Activated naive CD4-positive, alpha-beta T cell treated with anti-CD3 and anti-CD28 coated beads for 36 hours (primary cell): ENCODE measurements at regions not wholly inside any gene's neighbourhood (a gene's known extent, or its start where the extent isn't known, plus 50 kb on each side); places are given as distances from the start of the nearest gene placed in this dataset.

Source experiments
- CTCF ChIA-PET: fragments of 350-600 bp; sonication (Branson Sonifier 250); formaldehyde crosslinking; loops from one replicate; lab custom pipeline; 2021; ENCODE audit warnings: antibody characterized with exemption; lab: Charles Lee
- DNase-seq: peaks from one replicate; pipeline ENCODE4 v3.0.0-alpha.2; 2020
- H3K27ac Mint-ChIP-seq: one replicate; pipeline ENCODE4 v1.8.0; 2021; ENCODE audit warnings: mild to moderate bottlenecking, mixed read lengths
- H3K27me3 Mint-ChIP-seq: one replicate; pipeline ENCODE4 v1.8.0; 2021; ENCODE audit warnings: low read depth, mixed read lengths
- H3K36me3 Mint-ChIP-seq: one replicate; pipeline ENCODE4 v1.8.0; 2021; ENCODE audit warnings: low read depth, mixed read lengths
- H3K4me1 Mint-ChIP-seq: one replicate; pipeline ENCODE4 v1.8.0; 2021; ENCODE audit warnings: low read depth, mixed read lengths
- H3K4me3 Mint-ChIP-seq: one replicate; pipeline ENCODE4 v1.8.0; 2021; ENCODE audit warnings: mild to moderate bottlenecking, moderate library complexity, mixed read lengths
- H3K9me3 Mint-ChIP-seq: one replicate; pipeline ENCODE4 v1.8.0; 2021; ENCODE audit warnings: mixed read lengths
- intact Hi-C: fragments of 100-400 bp; cut with micrococcal nuclease; formaldehyde crosslinking; loops from one replicate; pipeline ENCODE4 v1.15.1; 2023

DNA sequence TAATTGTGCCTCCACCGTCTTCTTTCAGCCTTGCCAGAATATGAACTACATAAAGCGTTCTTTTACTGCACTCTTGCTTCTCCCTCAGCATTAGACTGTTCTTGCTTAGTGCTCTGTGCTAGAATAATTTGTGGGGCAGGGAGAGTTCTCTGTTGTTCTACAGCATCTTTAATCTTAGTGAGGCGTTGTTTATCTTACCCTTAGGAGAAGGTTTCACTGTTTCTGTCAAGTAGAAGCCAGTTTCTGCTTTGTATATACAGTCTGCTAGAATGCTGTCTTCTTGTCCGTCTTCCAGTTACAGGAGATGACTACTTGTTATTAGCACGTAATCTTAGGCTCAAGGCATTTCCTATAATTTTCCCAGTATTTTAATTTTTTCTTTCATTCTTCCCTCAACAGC is 458.0 kb downstream of the FLRT2 start:
- no peak overlapping the region for H3K4me3 Mint-ChIP-seq
- H3K9me3 Mint-ChIP-seq: peaks cover 3% of the 10 kb centered on the region
- intact Hi-C loops: no loop called here
- H3K27ac Mint-ChIP-seq: no peak overlapping the region
- no peaks in the 10 kb centered on the region for H3K27me3 Mint-ChIP-seq
- peaks cover 6% of the 10 kb centered on the region for H3K36me3 Mint-ChIP-seq
- DNase-seq: no peak
- CTCF ChIA-PET: no interaction called here
- H3K4me1 Mint-ChIP-seq: no peaks in the 10 kb centered on the region

DNA sequence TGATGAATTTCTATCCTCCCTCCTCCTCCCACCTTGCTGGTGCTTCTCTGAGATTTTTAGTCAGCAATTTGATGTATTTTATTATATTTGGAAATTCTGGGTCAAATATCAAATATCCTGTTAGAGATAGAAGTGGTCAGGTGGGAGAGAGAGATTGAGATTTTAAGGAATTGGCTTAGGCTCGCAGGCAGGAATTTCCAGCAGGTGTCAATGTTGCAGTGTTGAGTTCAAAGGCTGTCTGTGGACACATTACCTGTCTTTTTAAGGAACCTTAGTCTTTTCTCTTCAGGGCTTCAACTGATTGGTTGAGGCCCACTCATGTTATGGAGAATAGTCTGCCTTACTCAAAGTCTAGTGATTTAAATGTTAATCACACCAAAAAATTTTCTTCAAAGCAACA is 457.3 kb downstream of the FLRT2 start:
- Mint-ChIP-seq H3K4me1 (no peaks in the 10 kb centered on the region), H3K4me3 (no peak overlapping the region), H3K36me3 (peaks cover 6% of the 10 kb centered on the region), H3K9me3 (peaks cover 3% of the 10 kb centered on the region), H3K27ac (no peak overlapping the region), H3K27me3 (no peaks in the 10 kb centered on the region)
- DNase-seq: no peak
- CTCF ChIA-PET: no interaction called here
- intact Hi-C loops: no loop called here

DNA sequence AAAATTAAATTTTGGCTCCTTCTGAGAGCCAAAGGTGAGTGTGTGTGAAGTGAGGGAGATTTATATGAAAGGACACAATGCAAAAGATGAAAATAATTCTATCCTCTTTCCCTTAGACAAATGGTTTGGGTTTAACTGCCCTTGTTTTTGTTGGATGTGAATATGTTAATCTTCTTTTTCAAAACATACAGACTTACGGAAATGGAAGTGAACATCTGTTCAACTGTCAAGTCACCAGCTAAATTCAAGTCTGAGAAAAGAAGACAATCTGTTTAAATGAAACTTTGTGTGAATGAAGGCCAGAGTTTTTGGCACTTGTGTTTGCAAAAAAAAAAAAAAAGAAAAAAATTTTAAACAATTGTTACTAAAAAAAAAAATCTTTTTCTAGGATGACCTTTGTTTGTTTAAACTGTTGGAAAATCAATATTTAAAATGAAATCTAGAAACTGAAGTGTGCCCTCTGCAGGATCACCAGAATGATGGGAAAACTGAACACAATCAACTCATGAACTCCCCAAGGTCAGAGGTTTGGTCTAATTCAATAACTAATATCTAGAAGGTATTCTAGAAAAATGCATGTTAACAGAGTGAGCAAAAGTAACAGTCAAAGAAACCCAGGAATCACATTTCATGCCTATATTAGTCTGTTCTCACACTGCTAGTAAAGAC is 448.8 kb downstream of the FLRT2 start:
- Mint-ChIP-seq H3K9me3 (peaks cover 6% of the 10 kb centered on the region), H3K27ac (no peak overlapping the region), H3K4me3 (no peak overlapping the region), H3K27me3 (no peaks in the 10 kb centered on the region), H3K36me3 (peaks cover 19% of the 10 kb centered on the region), H3K4me1 (no peaks in the 10 kb centered on the region)
- CTCF ChIA-PET: no interaction called here
- no peak for DNase-seq
- intact Hi-C loops: no loop called here

- H3K27ac Mint-ChIP-seq: no peak overlapping the region
- H3K27me3 Mint-ChIP-seq: no peaks in the 10 kb centered on the region
- H3K4me3 Mint-ChIP-seq: no peak overlapping the region
- peaks cover 2% of the 10 kb centered on the region for H3K4me1 Mint-ChIP-seq
- H3K9me3 Mint-ChIP-seq: peaks cover 32% of the 10 kb centered on the region
- peaks cover 41% of the 10 kb centered on the region for H3K36me3 Mint-ChIP-seq
- DNase-seq: no peak
- CTCF ChIA-PET: no interaction called here
- intact Hi-C loops: no loop called here
Measured at GRCh38 chr14:85974602-85975001, 444.7 kb downstream of the FLRT2 start.

- Mint-ChIP-seq H3K4me3 (no peak overlapping the region), H3K27me3 (no peaks in the 10 kb centered on the region), H3K4me1 (no peaks in the 10 kb centered on the region), H3K36me3 (no peaks in the 10 kb centered on the region), H3K27ac (no peak overlapping the region), H3K9me3 (no peaks in the 10 kb centered on the region)
- CTCF ChIA-PET: interaction anchor here (0.6 kb wide), 1 partner anchor 1429 kb away, joined by 3 read pairs; no protein-coding TSS in a partner anchor
- intact Hi-C loops: no loop called here
- no peak for DNase-seq
Measured at GRCh38 chr14:85963486-85963885, 433.5 kb downstream of the FLRT2 start.

DNA sequence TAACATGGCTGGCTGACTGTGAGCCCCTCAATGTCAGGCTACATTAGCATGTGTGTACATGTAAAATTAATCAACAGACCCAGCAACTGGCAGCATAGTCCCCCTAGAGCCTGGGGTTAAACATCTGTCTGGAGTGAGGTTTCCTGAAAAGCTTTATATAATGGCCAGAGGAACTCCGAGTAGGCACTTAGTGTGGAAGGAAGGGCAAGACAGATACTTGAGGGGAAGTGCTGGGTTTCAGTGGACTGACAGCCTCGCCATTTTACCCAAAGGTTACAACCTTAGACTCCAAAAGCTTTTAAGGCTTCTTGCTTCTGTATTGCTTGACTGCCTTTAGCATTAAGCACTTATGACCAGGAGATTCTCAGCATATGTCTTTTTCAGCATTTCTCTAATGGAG is 430.8 kb downstream of the FLRT2 start:
- peaks cover 4% of the 10 kb centered on the region for H3K36me3 Mint-ChIP-seq
- H3K27ac Mint-ChIP-seq: no peak overlapping the region
- no peak overlapping the region for H3K4me3 Mint-ChIP-seq
- intact Hi-C loops: no loop called here
- H3K27me3 Mint-ChIP-seq: no peaks in the 10 kb centered on the region
- no peaks in the 10 kb centered on the region for H3K4me1 Mint-ChIP-seq
- no peaks in the 10 kb centered on the region for H3K9me3 Mint-ChIP-seq
- CTCF ChIA-PET: no interaction called here
- no peak for DNase-seq

DNA sequence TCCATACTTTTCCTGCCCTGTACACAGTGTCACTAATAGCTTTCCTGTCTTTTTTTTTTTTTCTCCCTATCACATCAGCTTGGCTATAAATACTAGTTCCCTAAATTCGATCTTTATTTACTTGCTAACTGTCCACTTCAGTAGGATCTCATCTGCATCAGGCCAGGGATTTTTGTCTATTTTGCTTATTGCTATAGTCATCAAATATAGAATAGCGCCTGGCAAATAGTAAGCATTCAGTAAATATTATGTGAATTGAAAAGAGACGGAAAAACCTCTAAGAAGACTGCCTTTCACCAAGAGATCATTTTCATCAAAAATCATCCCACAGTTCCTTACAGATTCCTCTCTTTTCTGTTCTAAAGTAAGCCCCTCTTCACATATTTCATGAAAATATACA is 429.1 kb downstream of the FLRT2 start:
- no peak overlapping the region for H3K27ac Mint-ChIP-seq
- intact Hi-C loops: no loop called here
- no peak for DNase-seq
- no peaks in the 10 kb centered on the region for H3K9me3 Mint-ChIP-seq
- CTCF ChIA-PET: no interaction called here
- H3K27me3 Mint-ChIP-seq: no peaks in the 10 kb centered on the region
- H3K4me3 Mint-ChIP-seq: no peak overlapping the region
- H3K36me3 Mint-ChIP-seq: peaks cover 4% of the 10 kb centered on the region
- H3K4me1 Mint-ChIP-seq: no peaks in the 10 kb centered on the region

GRCh38 chr14:85958069-85958468 is 428.1 kb downstream of the FLRT2 start:
- no peaks in the 10 kb centered on the region for H3K4me1 Mint-ChIP-seq
- DNase-seq: no peak
- no peaks in the 10 kb centered on the region for H3K9me3 Mint-ChIP-seq
- H3K27ac Mint-ChIP-seq: no peak overlapping the region
- intact Hi-C loops: no loop called here
- no peak overlapping the region for H3K4me3 Mint-ChIP-seq
- H3K27me3 Mint-ChIP-seq: no peaks in the 10 kb centered on the region
- H3K36me3 Mint-ChIP-seq: peaks cover 4% of the 10 kb centered on the region
- CTCF ChIA-PET: interaction anchor here (0.5 kb wide), 1 partner anchor 46 kb away, joined by 4 read pairs; no protein-coding TSS in a partner anchor

GRCh38 chr14:85953265-85953664 is 423.3 kb downstream of the FLRT2 start:
- Mint-ChIP-seq H3K9me3 (no peaks in the 10 kb centered on the region), H3K27me3 (no peaks in the 10 kb centered on the region), H3K4me3 (no peak overlapping the region), H3K36me3 (peaks cover 8% of the 10 kb centered on the region), H3K27ac (no peak overlapping the region), H3K4me1 (no peaks in the 10 kb centered on the region)
- DNase-seq: no peak
- intact Hi-C loops: no loop called here
- CTCF ChIA-PET: no interaction called here

- intact Hi-C loops: no loop called here
- H3K4me1 Mint-ChIP-seq: peaks cover 10% of the 10 kb centered on the region
- CTCF ChIA-PET: no interaction called here
- no peaks in the 10 kb centered on the region for H3K27me3 Mint-ChIP-seq
- H3K36me3 Mint-ChIP-seq: peaks cover 7% of the 10 kb centered on the region
- no peak overlapping the region for H3K4me3 Mint-ChIP-seq
- no peak for DNase-seq
- H3K9me3 Mint-ChIP-seq: no peaks in the 10 kb centered on the region
- H3K27ac Mint-ChIP-seq: no peak overlapping the region
Measured at GRCh38 chr14:85948153-85948552, 418.2 kb downstream of the FLRT2 start.

- no peak for DNase-seq
- CTCF ChIA-PET: no interaction called here
- H3K36me3 Mint-ChIP-seq: peaks cover 7% of the 10 kb centered on the region
Measured at GRCh38 chr14:85947461-85948139, 417.7 kb downstream of the FLRT2 start.

GRCh38 chr14:85943192-85943591 is 413.2 kb downstream of the FLRT2 start:
- intact Hi-C loops: no loop called here
- DNase-seq: no peak
- H3K4me3 Mint-ChIP-seq: no peak overlapping the region
- H3K27me3 Mint-ChIP-seq: no peaks in the 10 kb centered on the region
- peaks cover 6% of the 10 kb centered on the region for H3K9me3 Mint-ChIP-seq
- CTCF ChIA-PET: no interaction called here
- H3K27ac Mint-ChIP-seq: no peak overlapping the region
- peaks cover 30% of the 10 kb centered on the region for H3K4me1 Mint-ChIP-seq
- H3K36me3 Mint-ChIP-seq: peaks cover 12% of the 10 kb centered on the region

More at GRCh38 chr14:85947461-85948139, 417.7 kb downstream of the FLRT2 start:
- peaks cover 14% of the 10 kb centered on the region for H3K4me1 Mint-ChIP-seq
- H3K4me3 Mint-ChIP-seq: no peak overlapping the region
- no peak overlapping the region for H3K27ac Mint-ChIP-seq
- intact Hi-C loops: no loop called here
- no peaks in the 10 kb centered on the region for H3K9me3 Mint-ChIP-seq
- no peaks in the 10 kb centered on the region for H3K27me3 Mint-ChIP-seq

- DNase-seq: no peak
- Mint-ChIP-seq H3K4me3 (peak overlapping the region; percentile 80), H3K27ac (peak overlapping the region; percentile 90), H3K9me3 (peaks cover 11% of the 10 kb centered on the region), H3K4me1 (peaks cover 30% of the 10 kb centered on the region), H3K27me3 (no peaks in the 10 kb centered on the region), H3K36me3 (peaks cover 12% of the 10 kb centered on the region)
- intact Hi-C loops: loop anchor here (5.0 kb wide), 1 partner anchor 102 kb away; no protein-coding TSS in a partner anchor
- CTCF ChIA-PET: no interaction called here
Measured at GRCh38 chr14:85934886-85935254, 404.9 kb downstream of the FLRT2 start.
